ENCODE measurements at regions not wholly inside any gene's neighbourhood (a gene's known extent, or its start where the extent isn't known, plus 50 kb on each side); places are given as distances from the start of the nearest gene placed in this dataset.

- TF ChIP-seq CTCF (IDR thresholded peaks at IDR 0.05), result no peak
- TF ChIP-seq POLR2AphosphoS5 (IDR thresholded peaks at IDR 0.05), result no peak
These were observed 148.5 kb upstream of the ATXN1 start for GRCh38 chr6:16909658-16910360.

Measured in prostate gland (tissue), 2 donors.